IMR-90 (cell line): ENCODE measurements at regions not wholly inside any gene's neighbourhood (a gene's known extent, or its start where the extent isn't known, plus 50 kb on each side); places are given as distances from the start of the nearest gene placed in this dataset.

ENCODE experiments used
- ATAC-seq: fragments of 200-7000 bp; cut with Tn5 transposase; 2 replicates; pipeline ENCODE4 v1.9.1; 2020; ENCODE audit warnings: low read depth, mild to moderate bottlenecking, moderate library complexity
- BruUV-seq: library from RNA; stranded (reverse); fragments of 400-500 nt; replicated peaks from 2 replicates; lab custom pipeline; 2021; lab: Mats Ljungman, UMichigan
- CTCF ChIA-PET: fragments of 300-600 bp; formaldehyde crosslinking; extraction: SDS; loops from one replicate; lab custom pipeline; 2021; ENCODE audit warnings: antibody characterized with exemption; lab: Yijun Ruan, JAX
- POLR2A ChIA-PET: fragments of 300-600 bp; sonication (Branson Sonifier 250); formaldehyde crosslinking; loops from one replicate; lab custom pipeline; 2022; ENCODE audit warnings: antibody characterized with exemption; ENCODE audit not compliant: unreplicated experiment; lab: Charles Lee
- DNase-seq: peaks from one replicate; pipeline ENCODE4 v3.0.0; 2013
- H2AFZ ChIP-seq: replicated peaks from 2 replicates; pipeline ENCODE3; 2013; ENCODE audit warnings: low read length, mild to moderate bottlenecking; ENCODE audit not compliant: poor library complexity
- H2AK5ac ChIP-seq: 2 replicates; pipeline ENCODE4 v1.6.1; 2013; ENCODE audit warnings: low read depth, low read length, inconsistent platforms
- H2AK9ac ChIP-seq: replicated peaks from 2 replicates; pipeline ENCODE3; 2013; ENCODE audit warnings: mild to moderate bottlenecking, low read depth, low read length, moderate library complexity; ENCODE audit not compliant: poor library complexity
- H2BK120ac ChIP-seq: 2 replicates; pipeline ENCODE4 v1.6.1; 2013; ENCODE audit warnings: low read depth, low read length, inconsistent platforms
- H2BK15ac ChIP-seq: 3 replicates; pipeline ENCODE4 v1.6.1; 2013; ENCODE audit warnings: low read depth, low read length, inconsistent platforms
- H2BK20ac ChIP-seq: 2 replicates; pipeline ENCODE4 v1.6.1; 2013; ENCODE audit warnings: low read depth, mild to moderate bottlenecking, inconsistent platforms, low read length, moderate library complexity
- H2BK5ac ChIP-seq: 2 replicates; pipeline ENCODE4 v1.6.1; 2013; ENCODE audit warnings: mild to moderate bottlenecking, low read depth, low read length, inconsistent platforms; ENCODE audit not compliant: poor library complexity, severe bottlenecking
- H3K14ac ChIP-seq: replicated peaks from 2 replicates; pipeline ENCODE4 v1.6.1; 2013; ENCODE audit warnings: low read depth, low read length, inconsistent platforms
- H3K18ac ChIP-seq: 2 replicates; pipeline ENCODE4 v1.6.1; 2013; ENCODE audit warnings: low read depth, low read length, control low read depth
- H3K23ac ChIP-seq: 2 replicates; pipeline ENCODE4 v1.6.1; 2013; ENCODE audit warnings: low read depth, low read length, inconsistent platforms
- H3K27ac ChIP-seq: 2 replicates; pipeline ENCODE4 v1.5.1; 2013; ENCODE audit warnings: mild to moderate bottlenecking, control low read depth, low read length; ENCODE audit not compliant: insufficient read depth
- H3K27me3 ChIP-seq: 2 replicates; pipeline ENCODE4 v1.6.1; 2013; ENCODE audit warnings: low read length; ENCODE audit not compliant: control insufficient read depth, insufficient read depth
- H3K36me3 ChIP-seq: 2 replicates; pipeline ENCODE4 v1.6.1; 2013; ENCODE audit warnings: low read length, mixed read lengths; ENCODE audit not compliant: control insufficient read depth, insufficient read depth
- H3K4ac ChIP-seq: 2 replicates; pipeline ENCODE4 v1.6.1; 2013; ENCODE audit warnings: low read depth, low read length, inconsistent platforms
- H3K4me1 ChIP-seq: 2 replicates; pipeline ENCODE4 v1.6.1; 2013; ENCODE audit warnings: low read length, mixed read lengths; ENCODE audit not compliant: control insufficient read depth, insufficient read depth
- H3K4me2 ChIP-seq: 2 replicates; pipeline ENCODE4 v1.6.1; 2013; ENCODE audit warnings: low read depth, mild to moderate bottlenecking, control low read depth, low read length, moderate library complexity
- H3K4me3 ChIP-seq: 2 replicates; pipeline ENCODE4 v1.5.1; 2013; ENCODE audit warnings: low read depth, mild to moderate bottlenecking, control low read depth, low read length, moderate library complexity; ENCODE audit not compliant: insufficient read depth
- H3K56ac ChIP-seq: 2 replicates; pipeline ENCODE4 v1.6.1; 2013; ENCODE audit warnings: low read length, inconsistent platforms; ENCODE audit not compliant: insufficient read depth; ENCODE audit errors: extremely low read depth
- H3K79me1 ChIP-seq, 2 experiments: 2 replicates each; pipeline ENCODE4 v1.6.1; 2013; ENCODE audit warnings: low read length in 2 of 2, inconsistent platforms in 1 of 2, low read depth in 1 of 2
- H3K9ac ChIP-seq: 2 replicates; pipeline ENCODE4 v1.6.1; 2013; ENCODE audit warnings: low read depth, low read length, control low read depth
- H3K9me1 ChIP-seq: 2 replicates; pipeline ENCODE4 v1.6.1; 2013; ENCODE audit warnings: low read length, inconsistent platforms; ENCODE audit not compliant: insufficient read depth
- H3K9me3 ChIP-seq: 2 replicates; pipeline ENCODE4 v1.6.1; 2013; ENCODE audit warnings: low read length; ENCODE audit not compliant: control insufficient read depth, insufficient read depth
- H4K20me1 ChIP-seq: 2 replicates; pipeline ENCODE4 v1.6.1; 2013; ENCODE audit warnings: low read length, inconsistent platforms; ENCODE audit not compliant: insufficient read depth
- H4K5ac ChIP-seq: 2 replicates; pipeline ENCODE4 v1.6.1; 2013; ENCODE audit warnings: mild to moderate bottlenecking, low read depth, low read length, control low read depth
- H4K8ac ChIP-seq, 2 experiments: 2 replicates each; pipeline ENCODE4 v1.6.1; 2013; ENCODE audit warnings: low read depth in 2 of 2, low read length in 2 of 2, control low read depth in 1 of 2, inconsistent platforms in 1 of 2
- H4K91ac ChIP-seq: 2 replicates; pipeline ENCODE4 v1.6.1; 2013; ENCODE audit warnings: low read depth, low read length, inconsistent platforms; ENCODE audit not compliant: insufficient read depth
- CTCF ChIP-seq: conservative IDR thresholded peaks from 2 replicates; pipeline ENCODE4 v1.5.1; 2012; ENCODE audit warnings: mild to moderate bottlenecking, low read depth, low read length, improper control_type of control experiment
- ELK1 ChIP-seq: fragments of 150-350 bp; IDR thresholded peaks from 2 replicates; pipeline ENCODE4 v1.6.1; 2016; ENCODE audit warnings: low read depth, mild to moderate bottlenecking, low read length, moderate library complexity, borderline replicate concordance
- FOS ChIP-seq: fragments of 150-350 bp; IDR thresholded peaks from 2 replicates; pipeline ENCODE4 v1.6.1; 2016; ENCODE audit warnings: low read depth, low read length
- MXI1 ChIP-seq: IDR thresholded peaks from 2 replicates; pipeline ENCODE4 v1.6.1; 2012; ENCODE audit warnings: low read depth, mild to moderate bottlenecking, low read length, moderate library complexity, borderline replicate concordance
- RAD21 ChIP-seq: IDR thresholded peaks from 2 replicates; pipeline ENCODE4 v1.6.1; 2012; ENCODE audit warnings: low read length, improper control_type of control experiment
- RFX5 ChIP-seq: IDR thresholded peaks from 2 replicates; pipeline ENCODE4 v1.8.0; 2012; ENCODE audit warnings: low read depth, mild to moderate bottlenecking, low read length, moderate library complexity
- SMC3 ChIP-seq: fragments of 150-350 bp; IDR thresholded peaks from 2 replicates; pipeline ENCODE4 v1.6.1; 2016; ENCODE audit warnings: low read depth, mild to moderate bottlenecking, antibody characterized with exemption, low read length, moderate library complexity
- WGBS, 2 experiments: methylation state at CpG; one replicate each; pipeline versions ENCODE4 v1.1.5 to v1.1.7; 2013; ENCODE audit warnings: missing lambda C conversion rate in 2 of 2; ENCODE audit not compliant: insufficient read length in 1 of 2; ENCODE audit errors: extremely low coverage in 2 of 2; 5-methylcytosine and 5-hydroxymethylcytosine counted together
- dilution Hi-C: fragments of 300-500 bp; cut with HindIII; formaldehyde crosslinking; loops from one replicate; pipeline ENCODE4 v1.14.3; 2018; ENCODE audit warnings: low sequenced_read_pairs; ENCODE audit not compliant: unreplicated experiment
- in situ Hi-C: fragments of 300-500 bp; cut with MboI; formaldehyde crosslinking; loops from 3 replicates; pipeline ENCODE4 v1.14.3; 2019; ENCODE audit warnings: low sequenced_read_pairs, inconsistent platforms, mixed read lengths
- intact Hi-C: fragments of 100-400 bp; cut with micrococcal nuclease; formaldehyde crosslinking; loops from 2 replicates; pipeline ENCODE4 v1.10.0; 2022

GRCh38 chr5:68387074-68387796 is 171.7 kb downstream of the PIK3R1 start:
- BruUV-seq = no TSS peak
- no peak overlapping the region for H3K27ac ChIP-seq
- H4K91ac ChIP-seq = no peak overlapping the region
- no peaks in the 10 kb centered on the region for H4K20me1 ChIP-seq
- no peak overlapping the region for H3K14ac ChIP-seq
- TF ChIP-seq CTCF (no peak), MXI1 (no peak), RAD21 (no peak), ELK1 (no peak), FOS (no peak), RFX5 (no peak), SMC3 (no peak)
- H2AK5ac ChIP-seq = no peak overlapping the region
- H3K56ac ChIP-seq = no peak overlapping the region
- no peak overlapping the region for H3K4me2 ChIP-seq
- POLR2A ChIA-PET = no interaction called here
- H2BK15ac ChIP-seq = no peak overlapping the region
- H3K4me3 ChIP-seq = no peak overlapping the region
- CTCF ChIA-PET = no interaction called here
- no peaks in the 10 kb centered on the region for H3K36me3 ChIP-seq
- H3K9ac ChIP-seq = no peak overlapping the region
- H3K23ac ChIP-seq = no peak overlapping the region
- H2BK20ac ChIP-seq = no peak overlapping the region
- H3K27me3 ChIP-seq = peaks cover 3% of the 10 kb centered on the region; the same call in 1 of the 2 replicates
- DNase-seq (no peak), ATAC-seq (no peak)
- dilution Hi-C loops = no loop called here
- H3K18ac ChIP-seq = no peak overlapping the region
- no peaks in the 10 kb centered on the region for H3K9me1 ChIP-seq
- no peaks in the 10 kb centered on the region for H3K4me1 ChIP-seq
- H3K4ac ChIP-seq = no peak overlapping the region
- H2AFZ ChIP-seq = no peak overlapping the region
- no peak overlapping the region for H2BK5ac ChIP-seq
- no peaks in the 10 kb centered on the region for H3K79me1 ChIP-seq
- H4K5ac ChIP-seq = no peak overlapping the region
- in situ Hi-C loops = no loop called here
- H3K9me3 ChIP-seq = peaks cover 2% of the 10 kb centered on the region; the same call in 1 of the 2 replicates
- H2BK120ac ChIP-seq = no peak overlapping the region
- intact Hi-C loops = no loop called here
- no CpG with 5 or more reads among the region's 4 CpGs for WGBS, 2 experiments
- no peak overlapping the region for H2AK9ac ChIP-seq
- no peak overlapping the region for H4K8ac ChIP-seq
